ENCODE measurements at regions not wholly inside any gene's neighbourhood (a gene's known extent, or its start where the extent isn't known, plus 50 kb on each side); places are given as distances from the start of the nearest gene placed in this dataset.

DNA sequence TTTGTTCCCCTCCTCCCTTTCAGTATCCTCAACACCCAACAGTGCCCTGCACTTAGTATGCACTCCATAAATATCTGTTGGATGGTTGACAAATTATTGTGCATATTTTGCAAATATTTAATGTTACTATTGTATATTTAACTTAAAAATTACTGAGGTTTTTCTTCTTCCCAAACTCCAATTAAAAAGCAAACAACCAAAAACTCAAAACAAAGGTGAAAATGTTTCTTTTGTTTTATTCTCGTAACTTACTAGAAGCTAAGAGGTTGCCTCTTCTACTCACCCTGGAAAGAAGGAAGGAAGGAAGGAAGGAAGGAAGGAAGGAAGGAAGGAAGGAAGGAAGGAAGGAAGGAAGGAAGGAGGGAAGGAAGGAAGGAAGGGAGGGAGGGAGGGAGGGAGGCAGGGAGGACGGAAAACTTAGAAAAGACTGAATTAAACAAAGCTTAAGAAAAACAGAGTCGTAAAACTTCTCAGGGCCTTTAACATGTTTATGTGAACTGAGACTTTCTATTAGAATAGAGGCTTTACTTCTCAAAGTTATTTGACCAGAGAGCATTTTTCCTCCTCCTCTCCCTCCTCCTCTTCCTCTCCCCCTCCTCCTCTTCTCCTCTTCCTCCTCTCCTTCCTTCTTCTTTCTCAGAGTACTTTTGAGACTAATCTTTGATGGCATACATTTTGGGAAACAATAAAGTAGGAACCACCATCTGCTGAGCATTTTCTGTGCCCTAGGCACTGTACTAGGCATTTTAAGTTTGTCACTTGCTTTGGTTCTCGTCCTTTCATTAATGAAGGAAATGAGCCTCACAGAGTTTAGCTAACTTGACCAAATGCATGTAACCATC lies 396.6 kb upstream of the WWC1 start:
- TF ChIP-seq, protein P1, sequence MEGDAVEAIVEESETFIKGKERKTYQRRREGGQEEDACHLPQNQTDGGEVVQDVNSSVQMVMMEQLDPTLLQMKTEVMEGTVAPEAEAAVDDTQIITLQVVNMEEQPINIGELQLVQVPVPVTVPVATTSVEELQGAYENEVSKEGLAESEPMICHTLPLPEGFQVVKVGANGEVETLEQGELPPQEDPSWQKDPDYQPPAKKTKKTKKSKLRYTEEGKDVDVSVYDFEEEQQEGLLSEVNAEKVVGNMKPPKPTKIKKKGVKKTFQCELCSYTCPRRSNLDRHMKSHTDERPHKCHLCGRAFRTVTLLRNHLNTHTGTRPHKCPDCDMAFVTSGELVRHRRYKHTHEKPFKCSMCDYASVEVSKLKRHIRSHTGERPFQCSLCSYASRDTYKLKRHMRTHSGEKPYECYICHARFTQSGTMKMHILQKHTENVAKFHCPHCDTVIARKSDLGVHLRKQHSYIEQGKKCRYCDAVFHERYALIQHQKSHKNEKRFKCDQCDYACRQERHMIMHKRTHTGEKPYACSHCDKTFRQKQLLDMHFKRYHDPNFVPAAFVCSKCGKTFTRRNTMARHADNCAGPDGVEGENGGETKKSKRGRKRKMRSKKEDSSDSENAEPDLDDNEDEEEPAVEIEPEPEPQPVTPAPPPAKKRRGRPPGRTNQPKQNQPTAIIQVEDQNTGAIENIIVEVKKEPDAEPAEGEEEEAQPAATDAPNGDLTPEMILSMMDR (conservative IDR thresholded peaks at IDR 0.05; ENCODE audit: control insufficient read depth, insufficient read depth, low read depth, low read length), result no peak
- DNase-seq (ENCODE audit: low read depth), result no peak
- no peak overlapping the region for H3K4me3 ChIP-seq (ENCODE audit: control insufficient read depth, low read depth, low read length)

DNA sequence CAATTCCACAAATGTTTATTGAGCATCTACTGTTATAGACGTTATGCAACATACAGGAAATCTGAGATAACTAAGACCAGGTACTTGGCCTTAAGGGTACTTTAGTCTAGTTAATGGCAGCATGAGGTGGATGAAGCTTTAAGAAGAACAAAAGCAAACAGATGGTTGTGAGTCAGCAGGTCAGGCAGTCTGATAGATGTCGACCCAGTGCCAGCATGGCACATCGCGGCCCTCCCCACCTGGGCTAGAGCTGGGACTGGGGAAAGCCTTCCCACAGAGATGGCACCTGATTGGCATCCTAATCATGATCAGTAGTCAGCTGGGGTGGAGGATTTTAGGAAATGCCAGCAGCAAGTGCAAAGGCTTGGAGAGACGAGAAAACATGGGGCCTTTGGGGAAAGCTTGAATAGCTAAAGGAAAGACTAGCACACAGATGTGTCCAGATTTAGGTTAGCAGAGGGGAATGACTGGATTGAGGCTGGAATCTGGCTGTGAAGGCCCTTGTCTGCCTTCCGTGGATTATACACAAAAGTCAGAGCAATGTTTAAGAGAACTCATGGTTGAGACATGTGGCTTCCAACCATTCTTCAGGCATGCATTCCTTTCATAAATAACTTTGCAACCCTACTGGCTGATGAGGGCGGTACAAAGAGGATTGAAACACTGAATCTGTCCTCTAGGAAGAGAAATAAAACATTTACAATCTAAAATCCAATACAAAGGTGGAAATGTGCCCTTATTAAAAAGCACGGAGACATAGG lies 395.4 kb upstream of the WWC1 start:
- TF ChIP-seq, protein P1 (conservative IDR thresholded peaks at IDR 0.05; ENCODE audit: control insufficient read depth, insufficient read depth, low read depth, low read length), result no peak
- no peak for DNase-seq (ENCODE audit: low read depth)
- no peak overlapping the region for H3K4me3 ChIP-seq (ENCODE audit: control insufficient read depth, low read depth, low read length)

DNA sequence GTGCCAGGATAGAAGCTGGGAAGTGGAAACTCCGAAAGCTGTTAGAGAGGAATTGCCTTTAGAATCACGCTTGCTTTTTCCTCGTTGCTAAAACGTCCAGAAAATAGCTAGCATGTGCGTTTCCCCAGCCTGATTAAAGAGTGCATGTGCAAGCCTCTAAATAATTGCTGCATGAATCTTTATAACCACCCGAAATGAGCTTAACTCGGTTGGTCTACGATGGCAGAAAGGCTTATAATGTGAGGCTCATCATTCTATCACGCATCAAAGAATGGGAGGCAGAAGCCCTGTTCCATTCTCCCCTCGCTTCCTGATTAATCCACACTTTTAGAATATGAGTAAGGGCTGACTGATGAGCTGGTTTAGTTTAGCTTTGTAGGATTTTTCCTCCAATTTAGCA lies 394.6 kb upstream of the WWC1 start:
- H3K4me3 ChIP-seq (ENCODE audit: control insufficient read depth, low read depth, low read length), result no peak overlapping the region
- TF ChIP-seq, protein P1 (conservative IDR thresholded peaks at IDR 0.05; ENCODE audit: control insufficient read depth, insufficient read depth, low read depth, low read length), result no peak
- DNase-seq (ENCODE audit: low read depth), result no peak

DNA sequence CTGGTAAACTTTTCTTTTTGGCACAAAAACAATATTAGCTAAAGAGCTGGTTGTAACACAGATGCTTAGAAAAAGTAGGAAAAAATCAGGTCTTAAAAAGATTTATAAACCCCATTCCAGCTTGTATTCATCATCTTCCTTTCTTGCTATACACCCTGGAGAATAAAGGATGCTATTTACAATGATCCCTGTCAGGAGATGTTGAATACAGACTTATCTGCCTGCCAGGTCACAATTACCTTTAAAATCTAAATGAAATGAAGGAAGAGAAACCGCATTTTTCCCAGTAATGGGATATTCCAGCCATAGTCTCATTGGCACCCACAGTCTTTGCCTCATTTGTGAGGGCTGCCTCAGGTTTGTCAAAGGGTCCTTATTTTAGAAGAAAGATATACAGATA lies 394.1 kb upstream of the WWC1 start:
- TF ChIP-seq, protein P1 (conservative IDR thresholded peaks at IDR 0.05; ENCODE audit: control insufficient read depth, insufficient read depth, low read depth, low read length), result no peak
- DNase-seq (ENCODE audit: low read depth), result no peak
- no peak overlapping the region for H3K4me3 ChIP-seq (ENCODE audit: control insufficient read depth, low read depth, low read length)

DNA sequence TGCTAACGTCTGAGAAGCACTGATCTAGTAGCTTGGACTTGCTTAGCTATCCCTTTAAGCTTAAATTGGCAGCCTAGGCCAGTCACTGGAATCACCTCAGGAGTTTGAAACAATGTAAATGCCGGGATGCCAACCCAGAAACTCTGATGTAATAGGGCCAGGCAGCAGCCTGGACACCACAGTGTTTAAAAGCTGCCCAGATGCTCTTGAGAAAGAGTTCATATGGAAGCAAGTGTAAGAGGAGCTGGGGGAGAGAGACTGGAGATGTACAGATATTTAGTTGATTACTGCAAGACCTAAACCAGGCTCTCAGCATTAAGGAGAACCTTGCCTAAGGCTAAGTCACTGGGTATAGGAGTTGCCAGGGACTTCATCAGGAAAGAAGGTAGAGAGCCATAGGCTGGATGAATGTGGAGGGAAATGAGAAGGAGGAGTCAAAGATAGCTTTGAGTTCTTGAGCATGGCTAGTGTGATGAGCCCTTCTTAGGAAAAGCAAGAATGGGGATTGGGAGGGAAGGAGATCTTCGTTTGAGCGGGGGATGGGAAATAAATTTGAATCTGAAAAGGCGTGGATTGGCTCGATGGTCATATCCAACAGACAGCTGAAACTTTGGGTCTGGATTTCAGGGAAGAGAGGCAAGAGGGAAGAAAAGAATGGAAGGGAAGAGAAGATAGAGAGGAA lies 392.9 kb upstream of the WWC1 start:
- no peak for DNase-seq (ENCODE audit: low read depth)
- TF ChIP-seq, protein P1 (conservative IDR thresholded peaks at IDR 0.05; ENCODE audit: control insufficient read depth, insufficient read depth, low read depth, low read length), result no peak
- no peak overlapping the region for H3K4me3 ChIP-seq (ENCODE audit: control insufficient read depth, low read depth, low read length)

DNA sequence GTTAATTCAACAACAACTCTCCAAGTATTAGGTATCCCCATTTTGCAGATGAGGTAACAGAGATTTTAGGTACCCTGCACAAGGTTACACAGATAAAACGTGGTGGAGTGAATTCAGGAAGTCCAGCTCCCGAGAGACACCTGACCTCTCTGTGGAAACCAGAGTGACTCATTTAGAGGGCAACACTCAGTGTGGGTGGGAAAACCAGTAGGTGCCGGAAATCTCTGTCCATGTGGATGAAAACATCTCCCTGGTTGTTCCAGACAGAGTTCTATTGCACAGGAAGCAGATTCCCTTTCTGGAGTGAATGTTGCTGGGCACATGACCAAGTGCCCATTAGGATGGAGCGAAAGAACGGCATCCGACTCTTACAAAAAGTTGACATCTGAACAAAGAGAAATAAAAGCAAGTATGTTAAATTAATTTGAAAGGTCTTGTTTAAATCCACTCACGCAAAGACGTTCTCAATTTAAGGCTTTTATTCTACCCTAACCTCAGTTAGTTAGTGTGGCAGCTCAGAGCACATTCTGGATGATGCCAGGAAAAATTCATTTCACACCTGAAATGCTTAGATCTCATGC lies 391.9 kb upstream of the WWC1 start:
- no peak overlapping the region for H3K4me3 ChIP-seq (ENCODE audit: control insufficient read depth, low read depth, low read length)
- TF ChIP-seq, protein P1 (conservative IDR thresholded peaks at IDR 0.05; ENCODE audit: control insufficient read depth, insufficient read depth, low read depth, low read length), result no peak
- peak; percentile 63 for DNase-seq (ENCODE audit: low read depth)
